ENCODE measurements at regions not wholly inside any gene's neighbourhood (a gene's known extent, or its start where the extent isn't known, plus 50 kb on each side); places are given as distances from the start of the nearest gene placed in this dataset.

GRCh38 chr14:97703006-97703760 lies 906.0 kb downstream of the VRK1 start (continued):
- TF ChIP-seq ZNF605 (CRISPR knock-in tag; IDR thresholded peaks at IDR 0.05) (no peak), STAT6 (CRISPR knock-in tag; IDR thresholded peaks at IDR 0.05; ENCODE audit: borderline replicate concordance) (no peak), ZNF331 (CRISPR knock-in tag; IDR thresholded peaks at IDR 0.05) (no peak)

- Histone ChIP-seq H3K4me3 (replicated peaks in 1 of 3; ENCODE audit: insufficient read depth in 1 of 3, low read depth in 2 of 3, low read length in 3 of 3) (no peak overlapping the region), H3K36me3 (replicated peaks in 1 of 2; ENCODE audit: control insufficient read depth in 1 of 2, insufficient read depth in 2 of 2, low read length in 2 of 2) (no peaks in the 10 kb centered on the region), H3K27ac (ENCODE audit: extremely low read length, insufficient read depth, low read length) (no peak overlapping the region), H4K20me1 (ENCODE audit: insufficient read depth, low read length) (no peaks in the 10 kb centered on the region), H3K4me2 (ENCODE audit: low read depth, low read length) (no peak overlapping the region), H3K4me1 (ENCODE audit: insufficient read depth, low read length) (no peaks in the 10 kb centered on the region), H3K27me3 (ENCODE audit: control insufficient read depth in 1 of 2, insufficient read depth in 2 of 2, low read length in 2 of 2) (no peaks in the 10 kb centered on the region), H3K9me3 (ENCODE audit: low read length) (peaks cover 92% of the 10 kb centered on the region), H3K79me2 (ENCODE audit: insufficient read depth, low read length) (no peaks in the 10 kb centered on the region), H3K9ac (ENCODE audit: insufficient read depth, low read depth, low read length) (no peak overlapping the region), H2AFZ (ENCODE audit: low read length) (no peak overlapping the region)
- DNase-seq (ENCODE audit: low spot score): no peak
- ChIA-PET POLR2A (no interaction called here), CTCF (ENCODE audit: low intra/inter-chr PET ratio, low total read pairs) (no interaction called here)
- in situ Hi-C loops (cut with HindIII; ENCODE audit: extremely low pct_ligation_motif_present, low pct_unique_long_range_greater_than_20kb): no loop called here
- no peak for FAIRE-seq
- BruUV-seq (replicated peaks): no TSS peak
- intact Hi-C loops (cut with micrococcal nuclease; ENCODE audit: unreplicated experiment): no loop called here
- no peak for ATAC-seq
- 84% methylated on average over 1 of the region's 1 CpG for WGBS (ENCODE audit: low lambda C conversion rate)
- TF ChIP-seq PHB2 (IDR thresholded peaks at IDR 0.05; ENCODE audit: partially characterized antibody): no peak
- TF ChIP-seq RFX1 (IDR thresholded peaks at IDR 0.05): no peak
- no peak for TF ChIP-seq ZFP1 (CRISPR knock-in tag; IDR thresholded peaks at IDR 0.05)
- TF ChIP-seq, protein P1, sequence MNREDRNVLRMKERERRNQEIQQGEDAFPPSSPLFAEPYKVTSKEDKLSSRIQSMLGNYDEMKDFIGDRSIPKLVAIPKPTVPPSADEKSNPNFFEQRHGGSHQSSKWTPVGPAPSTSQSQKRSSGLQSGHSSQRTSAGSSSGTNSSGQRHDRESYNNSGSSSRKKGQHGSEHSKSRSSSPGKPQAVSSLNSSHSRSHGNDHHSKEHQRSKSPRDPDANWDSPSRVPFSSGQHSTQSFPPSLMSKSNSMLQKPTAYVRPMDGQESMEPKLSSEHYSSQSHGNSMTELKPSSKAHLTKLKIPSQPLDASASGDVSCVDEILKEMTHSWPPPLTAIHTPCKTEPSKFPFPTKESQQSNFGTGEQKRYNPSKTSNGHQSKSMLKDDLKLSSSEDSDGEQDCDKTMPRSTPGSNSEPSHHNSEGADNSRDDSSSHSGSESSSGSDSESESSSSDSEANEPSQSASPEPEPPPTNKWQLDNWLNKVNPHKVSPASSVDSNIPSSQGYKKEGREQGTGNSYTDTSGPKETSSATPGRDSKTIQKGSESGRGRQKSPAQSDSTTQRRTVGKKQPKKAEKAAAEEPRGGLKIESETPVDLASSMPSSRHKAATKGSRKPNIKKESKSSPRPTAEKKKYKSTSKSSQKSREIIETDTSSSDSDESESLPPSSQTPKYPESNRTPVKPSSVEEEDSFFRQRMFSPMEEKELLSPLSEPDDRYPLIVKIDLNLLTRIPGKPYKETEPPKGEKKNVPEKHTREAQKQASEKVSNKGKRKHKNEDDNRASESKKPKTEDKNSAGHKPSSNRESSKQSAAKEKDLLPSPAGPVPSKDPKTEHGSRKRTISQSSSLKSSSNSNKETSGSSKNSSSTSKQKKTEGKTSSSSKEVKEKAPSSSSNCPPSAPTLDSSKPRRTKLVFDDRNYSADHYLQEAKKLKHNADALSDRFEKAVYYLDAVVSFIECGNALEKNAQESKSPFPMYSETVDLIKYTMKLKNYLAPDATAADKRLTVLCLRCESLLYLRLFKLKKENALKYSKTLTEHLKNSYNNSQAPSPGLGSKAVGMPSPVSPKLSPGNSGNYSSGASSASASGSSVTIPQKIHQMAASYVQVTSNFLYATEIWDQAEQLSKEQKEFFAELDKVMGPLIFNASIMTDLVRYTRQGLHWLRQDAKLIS (CRISPR knock-in tag; IDR thresholded peaks at IDR 0.05): no peak
- no peak for TF ChIP-seq GLI4 (CRISPR knock-in tag; IDR thresholded peaks at IDR 0.05; ENCODE audit: borderline replicate concordance)
- no peak for TF ChIP-seq U2AF2 (IDR thresholded peaks at IDR 0.05; ENCODE audit: low read depth, low read length)
- TF ChIP-seq REL (CRISPR knock-in tag; conservative IDR thresholded peaks at IDR 0.05): no peak
- no peak for TF ChIP-seq SAP130 (CRISPR knock-in tag; IDR thresholded peaks at IDR 0.05; ENCODE audit: low read depth)
- TF ChIP-seq SIX4 (CRISPR knock-in tag; IDR thresholded peaks at IDR 0.05): no peak
- no peak for TF ChIP-seq DPF2 (CRISPR knock-in tag; IDR thresholded peaks at IDR 0.05; ENCODE audit: borderline replicate concordance, low read depth)
- TF ChIP-seq TSC22D2 (CRISPR knock-in tag; IDR thresholded peaks at IDR 0.05; ENCODE audit: borderline replicate concordance): no peak
- TF ChIP-seq ZNF430 (CRISPR knock-in tag; IDR thresholded peaks at IDR 0.05): no peak
These were observed 907.2 kb downstream of the VRK1 start for GRCh38 chr14:97704316-97704885.

Measured in HepG2 (cell line).